ENCODE measurements at regions not wholly inside any gene's neighbourhood (a gene's known extent, or its start where the extent isn't known, plus 50 kb on each side); places are given as distances from the start of the nearest gene placed in this dataset.

DNA sequence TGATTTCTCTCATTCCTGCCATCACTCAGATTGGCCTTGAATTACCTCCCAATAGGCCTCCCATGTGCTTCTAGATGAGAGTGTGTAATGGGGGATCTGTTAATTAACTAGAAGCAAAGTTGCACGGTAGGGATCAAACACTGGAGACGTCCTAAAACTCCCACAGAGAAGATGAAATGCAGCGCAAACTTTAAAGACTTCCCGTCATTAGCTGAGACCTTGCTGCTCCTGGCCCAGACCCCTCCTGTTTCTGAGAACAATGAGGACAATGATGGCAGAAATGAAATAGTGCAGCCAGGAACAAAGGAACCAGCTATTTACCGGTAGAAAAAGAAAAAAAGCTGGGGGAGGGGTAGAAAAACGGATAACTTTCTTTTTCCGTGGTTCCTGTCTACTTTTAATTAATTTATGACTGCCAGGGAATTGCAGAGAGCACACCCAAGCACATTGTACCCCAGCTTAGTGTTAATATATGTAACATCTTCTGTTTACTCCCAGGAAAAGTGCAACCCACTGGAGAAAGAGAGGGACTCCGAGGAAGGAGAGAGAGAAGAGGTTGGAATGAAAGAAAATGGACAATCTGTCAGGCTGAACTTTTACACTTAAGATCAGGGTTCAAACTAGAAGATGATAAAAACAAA is 280.7 kb upstream of the SOX5 start:
- TF ChIP-seq, protein P1, sequence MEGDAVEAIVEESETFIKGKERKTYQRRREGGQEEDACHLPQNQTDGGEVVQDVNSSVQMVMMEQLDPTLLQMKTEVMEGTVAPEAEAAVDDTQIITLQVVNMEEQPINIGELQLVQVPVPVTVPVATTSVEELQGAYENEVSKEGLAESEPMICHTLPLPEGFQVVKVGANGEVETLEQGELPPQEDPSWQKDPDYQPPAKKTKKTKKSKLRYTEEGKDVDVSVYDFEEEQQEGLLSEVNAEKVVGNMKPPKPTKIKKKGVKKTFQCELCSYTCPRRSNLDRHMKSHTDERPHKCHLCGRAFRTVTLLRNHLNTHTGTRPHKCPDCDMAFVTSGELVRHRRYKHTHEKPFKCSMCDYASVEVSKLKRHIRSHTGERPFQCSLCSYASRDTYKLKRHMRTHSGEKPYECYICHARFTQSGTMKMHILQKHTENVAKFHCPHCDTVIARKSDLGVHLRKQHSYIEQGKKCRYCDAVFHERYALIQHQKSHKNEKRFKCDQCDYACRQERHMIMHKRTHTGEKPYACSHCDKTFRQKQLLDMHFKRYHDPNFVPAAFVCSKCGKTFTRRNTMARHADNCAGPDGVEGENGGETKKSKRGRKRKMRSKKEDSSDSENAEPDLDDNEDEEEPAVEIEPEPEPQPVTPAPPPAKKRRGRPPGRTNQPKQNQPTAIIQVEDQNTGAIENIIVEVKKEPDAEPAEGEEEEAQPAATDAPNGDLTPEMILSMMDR (IDR thresholded peaks at IDR 0.05; ENCODE audit: poor library complexity) = no peak
- TF ChIP-seq EZH2phosphoT487 (IDR thresholded peaks at IDR 0.05; ENCODE audit: low read depth, severe bottlenecking, unreplicated experiment) = no peak
- TF ChIP-seq EZH2 (IDR thresholded peaks at IDR 0.05; ENCODE audit: borderline replicate concordance) = no peak
